ACHN (cell line): ENCODE measurements at regions not wholly inside any gene's neighbourhood (a gene's known extent, or its start where the extent isn't known, plus 50 kb on each side); places are given as distances from the start of the nearest gene placed in this dataset.
A peak's percentile ranks its signal among the peaks of the same experiment; 100 is the strongest.

Experiments used
- DNase-seq: peaks from one replicate; pipeline ENCODE4 v3.0.0-alpha.2; 2015
- in situ Hi-C: cut with HindIII; loops from 2 replicates; pipeline ENCODE4 v1.10.0; 2017; ENCODE audit warnings: low sequenced_read_pairs, low pct_ligation_motif_present, low pct_unique_long_range_greater_than_20kb

- DNase-seq, result no peak
- in situ Hi-C loops, result no loop called here
Observed at GRCh38 chr12:92650228-92650822, 52.5 kb upstream of the PLEKHG7 start.

- DNase-seq, result peak; percentile 79
- in situ Hi-C loops, result no loop called here
Observed at GRCh38 chr12:92649511-92650227, 53.1 kb upstream of the PLEKHG7 start.

- in situ Hi-C loops, result no loop called here
- DNase-seq, result no peak
Observed at GRCh38 chr12:92648242-92649031, 54.4 kb upstream of the PLEKHG7 start.

GRCh38 chr12:92641291-92641690, 61.5 kb upstream of the PLEKHG7 start:
- in situ Hi-C loops, result no loop called here

GRCh38 chr12:92640691-92641090, 62.1 kb upstream of the PLEKHG7 start:
- in situ Hi-C loops, result no loop called here

More at GRCh38 chr12:92641291-92641690, 61.5 kb upstream of the PLEKHG7 start:
- no peak for DNase-seq

GRCh38 chr12:92639017-92639416, 63.8 kb upstream of the PLEKHG7 start:
- in situ Hi-C loops, result no loop called here
- no peak for DNase-seq

More at GRCh38 chr12:92640691-92641090, 62.1 kb upstream of the PLEKHG7 start:
- no peak for DNase-seq

GRCh38 chr12:92634730-92635129, 68.1 kb upstream of the PLEKHG7 start:
- in situ Hi-C loops, result no loop called here
- no peak for DNase-seq

- DNase-seq, result no peak
- in situ Hi-C loops, result no loop called here
Observed at GRCh38 chr12:92634202-92634601, 68.6 kb upstream of the PLEKHG7 start.

- DNase-seq, result no peak
- in situ Hi-C loops, result no loop called here
Observed at GRCh38 chr12:92630968-92631367, 71.8 kb upstream of the PLEKHG7 start.

- peak; percentile 80 for DNase-seq
- in situ Hi-C loops, result no loop called here
Observed at GRCh38 chr12:92629349-92630065, 73.3 kb upstream of the PLEKHG7 start.

- in situ Hi-C loops, result no loop called here
Observed at GRCh38 chr12:92628476-92628875, 74.3 kb upstream of the PLEKHG7 start.

GRCh38 chr12:92627511-92627910, 75.3 kb upstream of the PLEKHG7 start:
- in situ Hi-C loops, result no loop called here
- DNase-seq, result no peak

More at GRCh38 chr12:92628476-92628875, 74.3 kb upstream of the PLEKHG7 start:
- DNase-seq, result peak; percentile 49

GRCh38 chr12:92625639-92626310, 77.0 kb upstream of the PLEKHG7 start:
- in situ Hi-C loops, result no loop called here
- no peak for DNase-seq

- in situ Hi-C loops, result no loop called here
- DNase-seq, result peak; percentile 47
Observed at GRCh38 chr12:92624236-92624635, 78.6 kb upstream of the PLEKHG7 start.

- in situ Hi-C loops, result no loop called here
- no peak for DNase-seq
Observed at GRCh38 chr12:92623386-92623785, 79.4 kb upstream of the PLEKHG7 start.

- DNase-seq, result no peak
- in situ Hi-C loops, result no loop called here
Observed at GRCh38 chr12:92621833-92622232, 81.0 kb upstream of the PLEKHG7 start.

- in situ Hi-C loops, result no loop called here
- no peak for DNase-seq
Observed at GRCh38 chr12:92621312-92621711, 81.5 kb upstream of the PLEKHG7 start.
